CD4-positive, CD25-positive, alpha-beta regulatory T cell (primary cell): ENCODE measurements at regions not wholly inside any gene's neighbourhood (a gene's known extent, or its start where the extent isn't known, plus 50 kb on each side); places are given as distances from the start of the nearest gene placed in this dataset.
"Not testable (repeated sequence)": the region's sequence is repeated elsewhere in the genome, so short reads cannot be mapped to it uniquely, and the experiment has no call there.

Experiments used
- ATAC-seq, 2 donors: fragments of 150-1000 bp; cut with Tn5 transposase; one replicate each; pipeline ENCODE4 v1.10.0; 2021; ENCODE audit warnings: low read depth in 2 of 2, moderate number of reproducible peaks in 2 of 2, moderate library complexity in 1 of 2
- DNase-seq, 3 donors: peaks; one replicate each; pipeline versions ENCODE4 v3.0.0 to v3.0.0-alpha.2; 2012 to 2022; ENCODE audit warnings: mixed read lengths in 1 of 3
- H3K27ac ChIP-seq: one replicate; pipeline ENCODE4 v1.7.0; 2013; ENCODE audit warnings: mild to moderate bottlenecking, low read length; ENCODE audit not compliant: insufficient read depth, poor library complexity, severe bottlenecking
- H3K27me3 ChIP-seq: one replicate; pipeline ENCODE4 v1.7.0; 2013; ENCODE audit warnings: low read length; ENCODE audit not compliant: control insufficient read depth, insufficient read depth
- H3K36me3 ChIP-seq: one replicate; pipeline ENCODE4 v1.7.0; 2013; ENCODE audit warnings: mild to moderate bottlenecking, low read length, moderate library complexity; ENCODE audit not compliant: control insufficient read depth, insufficient read depth
- H3K4me1 ChIP-seq: 2 replicates; pipeline ENCODE4 v1.7.0; 2013; ENCODE audit warnings: mild to moderate bottlenecking, low read length; ENCODE audit not compliant: insufficient read depth, control insufficient read depth, poor library complexity, severe bottlenecking
- H3K4me3 ChIP-seq: one replicate; pipeline ENCODE4 v1.7.0; 2013; ENCODE audit warnings: low read depth, mild to moderate bottlenecking, low read length, moderate library complexity
- H3K9me3 ChIP-seq, 2 experiments: 1 replicate in 1 of 2; 2 replicates in 1 of 2; pipeline ENCODE4 v1.7.0; 2013; ENCODE audit warnings: low read length in 2 of 2, mild to moderate bottlenecking in 1 of 2, moderate library complexity in 1 of 2; ENCODE audit not compliant: control insufficient read depth in 2 of 2
- H3K27ac Mint-ChIP-seq, 3 donors: one replicate each; pipeline ENCODE4 v1.8.0; 2020 to 2022; ENCODE audit warnings: mild to moderate bottlenecking in 3 of 3, mixed read lengths in 3 of 3, moderate library complexity in 2 of 3
- H3K27me3 Mint-ChIP-seq: one replicate; pipeline ENCODE4 v1.8.0; 2022; ENCODE audit warnings: mild to moderate bottlenecking, mixed read lengths
- H3K36me3 Mint-ChIP-seq: one replicate; pipeline ENCODE4 v1.8.0; 2020; ENCODE audit warnings: mixed read lengths
- H3K4me1 Mint-ChIP-seq, 4 donors: one replicate each; pipeline ENCODE4 v1.8.0; 2020 to 2022; ENCODE audit warnings: mixed read lengths in 4 of 4, mild to moderate bottlenecking in 1 of 4
- H3K4me3 Mint-ChIP-seq, 4 donors: one replicate each; pipeline ENCODE4 v1.8.0; 2020 to 2022; ENCODE audit warnings: mild to moderate bottlenecking in 4 of 4, mixed read lengths in 4 of 4, moderate library complexity in 3 of 4
- H3K9me3 Mint-ChIP-seq, 7 donors: one replicate each; pipeline ENCODE4 v1.8.0; 2020 to 2022; ENCODE audit warnings: mixed read lengths in 7 of 7, mild to moderate bottlenecking in 3 of 7, moderate library complexity in 2 of 7

DNA sequence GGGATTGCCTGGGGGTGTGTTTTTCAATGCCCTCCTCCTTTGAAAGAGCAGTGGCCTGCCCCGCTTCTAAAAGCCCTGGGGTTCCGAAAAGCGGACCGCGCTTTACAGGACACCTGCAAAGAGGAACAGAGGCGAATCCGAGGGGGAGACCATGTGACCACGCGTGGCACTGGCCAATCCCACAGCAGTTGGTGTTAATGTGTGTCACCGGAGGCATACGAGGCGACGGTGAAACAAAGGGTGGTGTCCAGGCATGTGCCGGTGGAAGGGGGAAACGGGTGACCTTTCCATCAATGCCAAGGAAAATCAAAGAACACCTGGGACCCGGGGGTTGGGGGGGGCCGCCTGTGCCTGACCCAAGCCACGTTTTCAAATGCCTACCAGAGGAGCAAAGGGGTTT lies 478.4 kb downstream of the SPATA31A7 start:
- not testable (repeated sequence) for H3K4me3 Mint-ChIP-seq, H3K4me1 Mint-ChIP-seq, H3K27me3 ChIP-seq, H3K36me3 Mint-ChIP-seq, H3K27me3 Mint-ChIP-seq, H3K36me3 ChIP-seq, DNase-seq, H3K4me1 ChIP-seq, H3K27ac Mint-ChIP-seq, H3K4me3 ChIP-seq, H3K27ac ChIP-seq, ATAC-seq
- H3K9me3 Mint-ChIP-seq = peaks cover 0 to 27% (median 10%) of the 10 kb centered on the region in 7 donors
- peaks cover 0 to 35% of the 10 kb centered on the region in 2 experiments for H3K9me3 ChIP-seq

DNA sequence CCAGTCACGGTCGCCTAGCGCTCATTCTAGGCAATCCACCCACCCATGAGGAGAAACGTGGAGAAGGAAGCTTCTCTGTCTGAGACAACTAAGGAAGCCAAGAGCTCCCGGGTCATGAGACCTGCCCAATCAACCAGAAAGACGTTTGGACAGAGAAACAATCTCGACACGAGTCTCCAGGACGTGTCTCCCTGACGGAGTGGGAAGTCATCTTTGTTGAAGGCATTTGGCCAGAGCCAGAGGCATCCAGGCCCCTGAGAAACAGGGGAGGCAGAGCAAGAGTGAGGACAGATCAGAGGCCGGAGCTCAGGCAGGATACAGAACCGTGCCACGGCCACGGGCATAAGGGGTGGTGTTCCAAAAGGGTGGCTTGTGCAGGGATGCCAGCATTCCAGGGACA lies 479.0 kb downstream of the SPATA31A7 start:
- H3K4me1 Mint-ChIP-seq = no peaks in the 10 kb centered on the region
- H3K4me3 ChIP-seq = no peak overlapping the region
- H3K9me3 Mint-ChIP-seq = peaks cover 0 to 29% (median 11%) of the 10 kb centered on the region in 7 donors
- no peaks in the 10 kb centered on the region for H3K36me3 ChIP-seq
- H3K4me3 Mint-ChIP-seq = no peak overlapping the region
- ATAC-seq = no peak
- H3K4me1 ChIP-seq = no peaks in the 10 kb centered on the region
- H3K27me3 ChIP-seq = no peaks in the 10 kb centered on the region
- no peak overlapping the region for H3K27ac ChIP-seq
- no peaks in the 10 kb centered on the region for H3K27me3 Mint-ChIP-seq
- no peak overlapping the region for H3K27ac Mint-ChIP-seq
- no peak for DNase-seq
- H3K36me3 Mint-ChIP-seq = no peaks in the 10 kb centered on the region
- H3K9me3 ChIP-seq = peaks cover 0 to 38% of the 10 kb centered on the region in 2 experiments

DNA sequence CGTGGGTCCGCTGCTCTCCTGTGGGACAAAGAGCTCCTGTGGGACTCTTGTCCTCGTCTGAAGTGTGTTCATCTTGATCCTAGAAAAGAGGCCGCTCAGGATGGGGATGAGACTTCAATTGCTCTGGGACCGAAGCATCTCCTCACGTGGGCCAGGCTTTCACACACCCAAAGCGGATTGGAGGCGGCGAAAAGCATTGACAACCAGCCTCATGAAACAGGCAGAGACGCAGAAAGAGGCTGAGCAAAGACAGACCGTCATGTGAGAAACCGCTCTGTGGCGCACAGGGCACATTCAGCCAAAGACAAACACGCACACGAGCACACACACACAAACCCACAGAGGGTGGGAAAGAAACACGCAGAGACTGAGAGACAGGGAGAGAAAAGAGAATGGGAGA lies 479.5 kb downstream of the SPATA31A7 start:
- ATAC-seq = no peak
- no peak overlapping the region for H3K27ac ChIP-seq
- Mint-ChIP-seq H3K27ac (no peak overlapping the region), H3K27me3 (no peaks in the 10 kb centered on the region), H3K4me1 (no peaks in the 10 kb centered on the region), H3K4me3 (no peak overlapping the region), H3K36me3 (no peaks in the 10 kb centered on the region), H3K9me3 (peaks cover 0 to 29% (median 11%) of the 10 kb centered on the region in 7 donors)
- DNase-seq = no peak
- no peaks in the 10 kb centered on the region for H3K4me1 ChIP-seq
- H3K9me3 ChIP-seq = peaks cover 0 to 39% of the 10 kb centered on the region in 2 experiments
- no peaks in the 10 kb centered on the region for H3K27me3 ChIP-seq
- no peak overlapping the region for H3K4me3 ChIP-seq
- no peaks in the 10 kb centered on the region for H3K36me3 ChIP-seq

DNA sequence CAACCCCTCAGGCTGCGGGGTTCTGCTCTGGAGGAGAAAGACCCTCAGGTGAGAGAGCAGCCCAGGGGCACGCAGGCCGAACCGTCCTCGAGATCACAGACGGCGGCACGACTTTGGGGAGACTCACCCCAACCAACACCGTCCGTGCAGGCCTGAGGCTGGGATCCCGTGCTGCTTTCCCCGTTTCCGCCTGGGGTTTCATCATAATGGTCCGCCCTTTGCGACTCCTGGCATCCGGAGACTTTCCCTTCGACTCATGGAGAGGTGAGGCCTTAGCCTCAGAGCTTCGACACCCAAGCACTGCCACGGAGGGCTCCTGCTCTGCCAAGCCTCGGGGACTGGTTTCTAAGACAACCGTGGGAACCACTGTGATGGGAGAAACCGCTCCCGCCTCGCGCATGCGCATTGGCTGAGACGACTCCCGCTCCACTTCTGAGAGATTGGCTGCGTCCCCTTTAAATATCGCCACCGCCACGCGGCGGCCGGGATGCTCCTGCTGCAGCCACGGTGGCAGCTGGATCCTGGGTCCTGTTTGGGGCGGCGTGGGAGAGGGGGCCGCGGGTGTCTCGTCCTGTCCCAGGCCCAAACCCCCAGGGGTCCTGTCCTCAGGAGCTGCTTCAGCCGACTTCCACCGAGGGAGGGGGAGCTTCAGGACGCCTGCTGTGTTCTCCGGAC lies 480.1 kb downstream of the SPATA31A7 start:
- DNase-seq, H3K36me3 ChIP-seq, ATAC-seq, H3K36me3 Mint-ChIP-seq, H3K4me1 Mint-ChIP-seq, H3K4me3 ChIP-seq, H3K4me3 Mint-ChIP-seq, H3K27ac Mint-ChIP-seq, H3K27ac ChIP-seq, H3K4me1 ChIP-seq, H3K27me3 ChIP-seq, H3K27me3 Mint-ChIP-seq: not testable (repeated sequence)
- peaks cover 0 to 29% (median 11%) of the 10 kb centered on the region in 7 donors for H3K9me3 Mint-ChIP-seq
- H3K9me3 ChIP-seq = peaks cover 0 to 39% of the 10 kb centered on the region in 2 experiments

DNA sequence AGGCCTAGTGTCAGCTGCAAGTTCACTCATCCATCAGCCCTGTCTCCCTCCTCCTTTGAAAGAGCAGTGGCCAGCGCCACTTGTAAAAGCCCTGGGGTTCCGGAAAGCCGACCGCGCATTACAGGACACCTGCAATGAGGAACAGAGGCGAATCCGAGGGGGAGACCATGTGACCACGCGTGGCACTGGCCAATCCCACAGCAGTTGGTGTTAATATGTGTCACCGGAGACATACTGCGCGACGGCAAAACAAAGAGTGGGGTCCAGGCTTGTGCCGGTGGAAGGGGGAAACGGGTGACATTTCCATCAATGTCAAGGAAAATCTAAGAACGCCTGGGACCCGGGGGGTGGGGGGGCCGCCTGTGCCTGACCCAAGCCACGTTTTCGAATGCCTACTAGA lies 480.8 kb downstream of the SPATA31A7 start:
- H3K4me3 ChIP-seq = no peak overlapping the region
- no peak overlapping the region for H3K27ac ChIP-seq
- no peaks in the 10 kb centered on the region for H3K4me1 ChIP-seq
- no peaks in the 10 kb centered on the region for H3K36me3 ChIP-seq
- H3K4me1 Mint-ChIP-seq = peaks cover 0 to 2% (median 0%) of the 10 kb centered on the region in 4 donors
- H3K27me3 Mint-ChIP-seq = no peaks in the 10 kb centered on the region
- no peaks in the 10 kb centered on the region for H3K36me3 Mint-ChIP-seq
- peaks cover 0 to 32% (median 11%) of the 10 kb centered on the region in 7 donors for H3K9me3 Mint-ChIP-seq
- ATAC-seq (no peak), DNase-seq (no peak)
- H3K27ac Mint-ChIP-seq = no peak overlapping the region
- H3K27me3 ChIP-seq = no peaks in the 10 kb centered on the region
- H3K9me3 ChIP-seq = peaks cover 0 to 39% of the 10 kb centered on the region in 2 experiments
- H3K4me3 Mint-ChIP-seq = peak overlapping the region in 1 of 4 donors; percentile 56

DNA sequence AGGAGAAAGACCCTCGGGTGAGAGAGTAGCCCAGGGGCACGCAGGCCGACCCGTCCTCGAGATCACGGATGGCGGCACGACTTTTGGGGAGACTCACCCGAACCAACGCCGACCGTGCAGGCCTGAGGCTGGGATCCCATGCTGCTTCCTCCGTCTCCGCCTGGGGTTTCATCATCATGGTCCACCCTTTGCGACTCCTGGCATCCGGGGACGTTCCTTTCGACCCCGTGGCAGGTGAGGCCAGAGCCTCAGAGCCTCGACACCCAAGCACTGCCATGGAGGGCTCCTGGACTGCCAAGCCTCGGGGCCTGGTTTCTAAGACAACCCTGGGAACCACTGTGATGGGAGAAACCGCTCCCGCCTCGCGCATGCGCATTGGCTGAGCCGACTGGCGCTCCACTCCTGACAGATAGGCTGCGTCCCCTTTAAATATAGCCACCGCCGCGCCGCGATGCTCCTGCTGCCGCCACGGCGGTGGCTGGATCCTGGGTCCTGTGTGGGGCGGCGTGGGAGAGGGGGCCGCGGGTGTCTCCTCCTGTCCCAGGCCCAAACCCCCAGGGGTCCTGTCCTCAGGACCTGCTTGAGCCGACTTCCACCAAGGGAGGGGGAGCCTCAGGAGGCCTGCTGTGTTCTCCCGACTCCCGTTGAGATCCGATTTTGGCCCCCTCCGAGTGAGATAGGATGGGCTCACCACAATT lies 481.6 kb downstream of the SPATA31A7 start:
- ATAC-seq (no peak), DNase-seq (no peak)
- no peaks in the 10 kb centered on the region for H3K27me3 ChIP-seq
- H3K36me3 ChIP-seq = no peaks in the 10 kb centered on the region
- peaks cover 0 to 32% of the 10 kb centered on the region in 2 experiments for H3K9me3 ChIP-seq
- Mint-ChIP-seq H3K27ac (no peak overlapping the region), H3K9me3 (peaks cover 0 to 30% (median 12%) of the 10 kb centered on the region in 7 donors), H3K4me3 (no peak overlapping the region), H3K4me1 (peaks cover 0 to 2% (median 0%) of the 10 kb centered on the region in 4 donors), H3K36me3 (no peaks in the 10 kb centered on the region), H3K27me3 (no peaks in the 10 kb centered on the region)
- H3K27ac ChIP-seq = no peak overlapping the region
- no peaks in the 10 kb centered on the region for H3K4me1 ChIP-seq
- no peak overlapping the region for H3K4me3 ChIP-seq

DNA sequence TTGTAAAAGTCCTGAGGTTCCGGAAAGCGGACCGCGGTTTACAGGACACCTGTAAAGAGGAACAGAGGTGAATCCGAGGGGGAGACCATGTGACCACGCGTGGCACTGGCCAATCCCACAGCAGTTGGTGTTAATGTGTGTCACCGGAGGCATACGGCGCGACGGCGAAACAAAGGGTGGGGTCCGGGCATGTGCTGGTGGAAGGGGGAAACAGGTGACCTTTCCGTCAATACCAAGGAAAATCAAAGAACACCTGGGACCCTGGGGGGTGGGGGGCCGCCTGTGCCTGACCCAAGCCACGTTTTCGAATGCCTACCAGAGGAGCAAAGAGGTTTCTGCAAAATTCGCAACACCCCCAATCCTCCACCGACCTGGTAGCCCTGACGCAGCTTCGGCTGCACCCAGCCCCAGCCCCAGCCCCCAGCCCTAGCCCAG lies 482.3 kb downstream of the SPATA31A7 start:
- DNase-seq, H3K27me3 Mint-ChIP-seq: not testable (repeated sequence)

More for the DNA sequence above, 482.3 kb downstream of the SPATA31A7 start:
- peaks cover 0 to 25% of the 10 kb centered on the region in 2 experiments for H3K9me3 ChIP-seq
- H3K4me3 Mint-ChIP-seq, H3K36me3 ChIP-seq, H3K27ac Mint-ChIP-seq, H3K27ac ChIP-seq, H3K36me3 Mint-ChIP-seq, H3K4me1 ChIP-seq, H3K4me1 Mint-ChIP-seq, ATAC-seq, H3K4me3 ChIP-seq, H3K27me3 ChIP-seq: not testable (repeated sequence)
- H3K9me3 Mint-ChIP-seq = peaks cover 0 to 27% (median 12%) of the 10 kb centered on the region in 7 donors
